Fibroblast of lung (primary cell): ENCODE measurements at regions not wholly inside any gene's neighbourhood (a gene's known extent, or its start where the extent isn't known, plus 50 kb on each side); places are given as distances from the start of the nearest gene placed in this dataset.

ENCODE experiments used
- DNase-seq, 2 donors: peaks; one replicate each; pipeline versions ENCODE4 v3.0.0 to v3.0.0-alpha.2; 2010; ENCODE audit warnings: low read depth in 2 of 2
- H2AFZ ChIP-seq: 2 replicates; pipeline ENCODE4 v1.5.1; 2012; ENCODE audit warnings: low read length, control low read depth, inconsistent platforms
- H3K27ac ChIP-seq: 2 replicates; pipeline ENCODE4 v1.5.1; 2011; ENCODE audit warnings: low read length, control low read depth; ENCODE audit not compliant: insufficient read depth
- H3K27me3 ChIP-seq: 2 replicates; pipeline ENCODE4 v1.5.1; 2011; ENCODE audit warnings: mild to moderate bottlenecking, low read length; ENCODE audit not compliant: control insufficient read depth, insufficient read depth
- H3K36me3 ChIP-seq: 2 replicates; pipeline ENCODE4 v1.5.1; 2011; ENCODE audit warnings: low read length; ENCODE audit not compliant: control insufficient read depth, insufficient read depth
- H3K4me1 ChIP-seq: 2 replicates; pipeline ENCODE4 v1.5.1; 2011; ENCODE audit warnings: low read length; ENCODE audit not compliant: control insufficient read depth, insufficient read depth; ENCODE audit errors: extremely low read depth
- H3K4me2 ChIP-seq: 2 replicates; pipeline ENCODE4 v1.5.1; 2011; ENCODE audit warnings: low read length, control low read depth; ENCODE audit not compliant: insufficient read depth; ENCODE audit errors: extremely low read depth
- H3K4me3 ChIP-seq, 4 experiments: fragments of 200-600 bp in 1 of 4; sonication (generic) in 1 of 4; replicated peaks in 1 of 4; 2 replicates each; pipeline ENCODE4 v1.5.1; 2011 to 2016; ENCODE audit warnings: low read length in 4 of 4, low read depth in 3 of 4, mild to moderate bottlenecking in 3 of 4, control low read depth in 2 of 4, inconsistent platforms in 1 of 4, mixed read lengths in 1 of 4; ENCODE audit not compliant: insufficient read depth in 1 of 4; ENCODE audit errors: control extremely low read depth in 1 of 4
- H3K79me2 ChIP-seq: 2 replicates; pipeline ENCODE4 v1.5.1; 2012; ENCODE audit warnings: mild to moderate bottlenecking, low read length, inconsistent platforms; ENCODE audit not compliant: control insufficient read depth, insufficient read depth
- H3K9ac ChIP-seq: 2 replicates; pipeline ENCODE4 v1.5.1; 2011; ENCODE audit warnings: mild to moderate bottlenecking, low read length, control low read depth; ENCODE audit not compliant: insufficient read depth
- H3K9me3 ChIP-seq: 2 replicates; pipeline ENCODE4 v1.5.1; 2012; ENCODE audit warnings: low read depth, low read length; ENCODE audit not compliant: control insufficient read depth, insufficient read depth
- H4K20me1 ChIP-seq: 2 replicates; pipeline ENCODE4 v1.5.1; 2011; ENCODE audit warnings: low read length; ENCODE audit not compliant: control insufficient read depth, insufficient read depth; ENCODE audit errors: extremely low read depth
- CTCF ChIP-seq, 2 donors: IDR thresholded peaks in 1 of 2; conservative IDR thresholded peaks in 1 of 2; 1 replicate in 1 of 2; 2 replicates in 1 of 2; pipeline ENCODE4 v1.5.1; 2011 to 2012; ENCODE audit warnings: low read length in 2 of 2, control low read depth in 1 of 2, inconsistent platforms in 1 of 2, low read depth in 1 of 2, mild to moderate bottlenecking in 1 of 2
- EZH2 ChIP-seq: IDR thresholded peaks from 2 replicates; pipeline ENCODE4 v1.5.1; 2012; ENCODE audit warnings: low read length, control low read depth, mild to moderate bottlenecking; ENCODE audit errors: missing control alignments

GRCh38 chr4:44553180-44553579, 98.2 kb downstream of the YIPF7 start:
- Histone ChIP-seq H4K20me1 (no peaks in the 10 kb centered on the region), H3K79me2 (no peaks in the 10 kb centered on the region), H3K4me3 (no peak overlapping the region), H3K9me3 (no peaks in the 10 kb centered on the region), H3K27ac (no peak overlapping the region), H3K4me2 (no peak overlapping the region), H3K9ac (no peak overlapping the region), H3K27me3 (no peaks in the 10 kb centered on the region), H2AFZ (no peak overlapping the region), H3K4me1 (no peaks in the 10 kb centered on the region), H3K36me3 (no peaks in the 10 kb centered on the region)
- TF ChIP-seq CTCF (conservative IDR thresholded peaks at IDR 0.05 in 1 of 2, IDR thresholded peaks at IDR 0.05 in 1 of 2; ENCODE audit: low read depth in 1 of 2, low read length in 2 of 2), result no peak
- no peak for TF ChIP-seq EZH2
- no peak for DNase-seq

GRCh38 chr4:44545781-44546180, 97.2 kb upstream of the KCTD8 start:
- DNase-seq, result no peak
- Histone ChIP-seq H3K4me1 (no peaks in the 10 kb centered on the region), H3K9ac (no peak overlapping the region), H3K4me2 (no peak overlapping the region), H3K79me2 (no peaks in the 10 kb centered on the region), H3K36me3 (no peaks in the 10 kb centered on the region), H3K4me3 (no peak overlapping the region), H3K27ac (no peak overlapping the region), H2AFZ (no peak overlapping the region), H3K27me3 (no peaks in the 10 kb centered on the region), H4K20me1 (no peaks in the 10 kb centered on the region), H3K9me3 (no peaks in the 10 kb centered on the region)
- no peak for TF ChIP-seq EZH2
- no peak for TF ChIP-seq CTCF (conservative IDR thresholded peaks at IDR 0.05 in 1 of 2, IDR thresholded peaks at IDR 0.05 in 1 of 2; ENCODE audit: low read depth in 1 of 2, low read length in 2 of 2)

- H3K27ac ChIP-seq, result no peak overlapping the region
- no peaks in the 10 kb centered on the region for H3K36me3 ChIP-seq
- H3K27me3 ChIP-seq, result no peaks in the 10 kb centered on the region
- no peaks in the 10 kb centered on the region for H3K4me1 ChIP-seq
- TF ChIP-seq EZH2 (no peak), CTCF (conservative IDR thresholded peaks at IDR 0.05 in 1 of 2, IDR thresholded peaks at IDR 0.05 in 1 of 2; ENCODE audit: low read depth in 1 of 2, low read length in 2 of 2) (no peak)
- DNase-seq, result peak in 1 of 2 donors; percentile 1
- H3K4me2 ChIP-seq, result no peak overlapping the region
- no peak overlapping the region for H3K4me3 ChIP-seq
- H4K20me1 ChIP-seq, result no peaks in the 10 kb centered on the region
- no peaks in the 10 kb centered on the region for H3K79me2 ChIP-seq
- no peaks in the 10 kb centered on the region for H3K9me3 ChIP-seq
- no peak overlapping the region for H3K9ac ChIP-seq
- no peak overlapping the region for H2AFZ ChIP-seq
Measured at GRCh38 chr4:44544158-44544557, 95.5 kb upstream of the KCTD8 start.
